SJSA1 (cell line): ENCODE measurements at regions not wholly inside any gene's neighbourhood (a gene's known extent, or its start where the extent isn't known, plus 50 kb on each side); places are given as distances from the start of the nearest gene placed in this dataset.

Experiments used
- DNase-seq, 2 experiments: peaks; one replicate each; pipeline ENCODE4 v3.0.0-alpha.2; 2015 to 2020; ENCODE audit warnings: low spot score in 2 of 2, low read depth in 1 of 2
- H3K27ac ChIP-seq: fragments of 250-450 bp; sonication (Bioruptor Pico); 2 replicates; pipeline ENCODE4 v1.5.1; 2020; ENCODE audit warnings: mild to moderate bottlenecking, moderate library complexity
- H3K27me3 ChIP-seq: fragments of 250-450 bp; sonication (Bioruptor Pico); replicated peaks from 2 replicates; pipeline ENCODE4 v1.5.1; 2020; ENCODE audit warnings: mild to moderate bottlenecking, moderate library complexity
- H3K36me3 ChIP-seq: fragments of 250-450 bp; sonication (Bioruptor Pico); 2 replicates; pipeline ENCODE4 v1.5.1; 2020; ENCODE audit warnings: mild to moderate bottlenecking
- H3K4me1 ChIP-seq: fragments of 250-450 bp; sonication (Bioruptor Pico); replicated peaks from 2 replicates; pipeline ENCODE4 v1.6.1; 2021; ENCODE audit warnings: mild to moderate bottlenecking
- H3K4me3 ChIP-seq: fragments of 250-450 bp; sonication (Bioruptor Pico); 2 replicates; pipeline ENCODE4 v1.5.1; 2020; ENCODE audit warnings: mild to moderate bottlenecking
- H3K9me3 ChIP-seq: fragments of 250-450 bp; sonication (Bioruptor Pico); replicated peaks from 2 replicates; pipeline ENCODE4 v1.5.1; 2020; ENCODE audit warnings: mild to moderate bottlenecking

DNA sequence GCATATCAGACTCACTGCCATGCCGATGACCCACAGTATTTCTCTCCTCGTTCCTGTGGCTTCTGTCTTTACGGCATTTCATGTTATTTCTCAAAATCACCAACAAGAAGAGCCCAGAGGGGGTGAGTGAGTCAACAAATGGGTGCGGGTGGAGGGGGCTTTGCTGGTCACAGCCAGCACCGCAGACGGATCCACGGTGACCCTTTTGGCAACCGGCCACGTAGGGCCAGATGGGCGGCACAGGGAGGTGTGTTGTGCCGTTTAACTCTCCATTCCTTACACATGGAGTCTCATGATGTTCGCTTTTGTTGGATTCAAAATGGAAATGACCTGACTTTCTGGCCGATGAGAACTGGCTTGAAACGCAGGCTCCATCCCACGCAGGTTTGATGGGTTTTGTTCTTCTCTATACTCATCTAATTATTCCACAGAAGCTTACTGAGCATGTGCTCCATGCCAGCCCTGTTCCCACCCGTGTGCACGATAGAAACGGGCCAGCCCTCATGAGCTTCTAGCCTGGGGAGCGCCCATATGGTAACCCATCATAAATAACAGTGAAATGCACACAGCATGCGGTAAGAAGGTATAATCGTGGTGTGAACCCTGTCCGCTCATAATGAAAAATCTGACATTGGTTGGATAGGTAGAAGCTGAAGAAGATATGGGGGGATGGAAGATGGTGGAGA is 319.9 kb downstream of the BRD1 start:
- DNase-seq: no peak
- Histone ChIP-seq H3K27me3 (no peaks in the 10 kb centered on the region), H3K36me3 (no peaks in the 10 kb centered on the region), H3K27ac (no peak overlapping the region), H3K9me3 (peaks cover 10% of the 10 kb centered on the region), H3K4me1 (no peaks in the 10 kb centered on the region), H3K4me3 (no peak overlapping the region)

DNA sequence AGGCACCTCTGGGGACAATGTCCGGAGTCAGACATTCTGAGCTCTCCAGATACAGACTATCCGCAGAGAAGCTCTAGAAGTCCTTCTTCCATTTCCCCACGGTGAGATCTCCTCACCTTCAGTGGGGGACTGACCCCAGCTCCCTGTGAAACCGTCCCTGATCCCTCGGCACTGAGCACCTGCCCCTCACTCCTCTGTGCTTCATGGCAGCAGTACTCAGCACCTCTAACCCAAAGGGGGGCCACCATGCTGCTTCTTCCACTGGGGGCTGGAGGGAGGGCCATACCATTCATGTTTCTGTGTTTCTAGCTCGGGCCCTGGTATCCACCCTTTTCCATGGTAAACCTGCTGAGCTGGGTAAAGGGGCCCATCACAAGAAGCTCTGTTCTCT is 321.7 kb downstream of the BRD1 start:
- Histone ChIP-seq H3K27me3 (no peaks in the 10 kb centered on the region), H3K36me3 (no peaks in the 10 kb centered on the region), H3K9me3 (peaks cover 10% of the 10 kb centered on the region), H3K27ac (no peak overlapping the region), H3K4me3 (no peak overlapping the region), H3K4me1 (no peaks in the 10 kb centered on the region)
- DNase-seq: no peak

DNA sequence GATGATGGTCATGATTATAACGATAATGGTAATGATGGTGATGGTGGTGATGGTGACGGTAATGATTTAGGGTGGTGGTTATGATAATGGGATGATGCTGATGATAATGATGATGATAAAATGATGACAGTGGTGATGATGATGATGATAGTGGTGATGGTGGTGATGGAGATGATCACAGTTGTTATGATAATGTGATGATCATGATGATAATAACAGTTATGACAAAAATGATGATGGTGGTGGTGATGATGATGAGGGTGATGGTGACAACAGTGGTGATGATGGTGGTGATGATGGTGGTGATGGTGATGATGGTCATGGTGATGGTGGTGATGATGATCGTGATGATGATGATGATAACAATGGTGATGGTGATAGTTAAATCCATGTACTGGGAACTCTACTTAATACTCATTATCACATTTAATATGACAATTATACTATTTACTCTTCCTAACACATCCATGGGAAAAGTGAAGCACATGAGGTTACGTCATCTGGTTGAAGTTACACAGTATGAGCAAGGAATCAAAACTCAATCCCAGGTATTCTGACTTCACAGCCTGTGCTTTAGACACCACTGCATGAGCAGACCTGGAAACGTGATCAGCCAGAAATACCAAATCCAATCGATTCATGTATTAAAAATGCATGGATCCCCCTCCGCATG is 322.2 kb downstream of the BRD1 start:
- DNase-seq: no peak
- Histone ChIP-seq H3K4me1 (no peaks in the 10 kb centered on the region), H3K27ac (no peak overlapping the region), H3K27me3 (no peaks in the 10 kb centered on the region), H3K4me3 (no peak overlapping the region), H3K9me3 (peaks cover 6% of the 10 kb centered on the region), H3K36me3 (no peaks in the 10 kb centered on the region)

DNA sequence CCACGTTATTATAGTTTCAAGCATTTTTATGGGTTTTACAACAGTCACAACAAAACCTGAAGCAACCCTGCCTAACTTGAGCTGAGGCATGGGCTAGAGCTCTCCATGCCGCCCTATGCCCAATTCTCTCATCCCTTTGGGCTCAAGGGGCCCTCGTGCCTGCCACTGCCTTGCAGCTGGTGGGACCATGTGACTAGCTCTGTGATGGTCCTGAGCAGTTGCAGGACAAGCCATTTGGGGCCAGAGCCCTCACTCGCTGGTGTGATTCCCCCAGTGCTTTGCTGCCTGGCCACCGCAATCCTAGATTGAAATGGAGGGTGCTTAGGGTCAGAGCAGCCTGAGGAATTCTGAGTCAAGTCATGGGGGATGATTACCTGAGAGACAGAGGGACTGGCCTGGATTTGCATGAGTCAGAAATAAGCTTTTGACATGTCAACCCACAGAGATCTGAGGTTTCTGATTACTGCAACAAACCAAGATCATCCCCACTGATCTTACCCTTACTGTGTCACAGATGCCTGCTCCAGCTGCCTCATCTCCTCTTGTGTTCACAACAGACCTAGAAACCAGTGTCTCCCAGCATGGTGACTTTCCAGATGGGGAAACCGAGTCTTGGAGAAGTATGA is 323.7 kb downstream of the BRD1 start:
- H3K9me3 ChIP-seq: peaks cover 2% of the 10 kb centered on the region; the same call in 1 of the 2 replicates
- no peak overlapping the region for H3K27ac ChIP-seq
- H3K27me3 ChIP-seq: no peaks in the 10 kb centered on the region
- DNase-seq: no peak
- no peaks in the 10 kb centered on the region for H3K36me3 ChIP-seq
- no peaks in the 10 kb centered on the region for H3K4me1 ChIP-seq
- H3K4me3 ChIP-seq: no peak overlapping the region

DNA sequence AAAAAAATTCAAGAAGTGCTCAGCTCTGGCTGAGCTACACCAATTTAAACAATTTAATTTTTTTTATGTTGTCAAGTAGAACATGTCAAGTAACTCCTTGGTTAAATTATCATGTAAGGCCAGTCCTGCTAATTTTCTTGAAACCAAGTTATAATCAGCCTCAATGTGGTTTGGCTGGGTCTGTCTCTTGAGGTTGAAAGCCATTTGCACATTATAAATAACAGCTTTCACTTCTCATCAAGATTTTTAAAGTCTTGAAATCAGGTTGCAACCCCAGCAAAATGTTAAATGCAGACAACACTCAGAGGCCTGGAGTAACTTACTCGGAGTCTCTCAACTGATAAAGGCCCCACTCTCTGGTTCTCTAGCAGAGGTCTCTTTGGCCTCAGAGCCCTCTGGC is 324.4 kb downstream of the BRD1 start:
- no peak for DNase-seq
- Histone ChIP-seq H3K4me1 (no peaks in the 10 kb centered on the region), H3K4me3 (no peak overlapping the region), H3K27ac (no peak overlapping the region), H3K27me3 (no peaks in the 10 kb centered on the region), H3K36me3 (no peaks in the 10 kb centered on the region), H3K9me3 (peaks cover 2% of the 10 kb centered on the region; the same call in 1 of the 2 replicates)

DNA sequence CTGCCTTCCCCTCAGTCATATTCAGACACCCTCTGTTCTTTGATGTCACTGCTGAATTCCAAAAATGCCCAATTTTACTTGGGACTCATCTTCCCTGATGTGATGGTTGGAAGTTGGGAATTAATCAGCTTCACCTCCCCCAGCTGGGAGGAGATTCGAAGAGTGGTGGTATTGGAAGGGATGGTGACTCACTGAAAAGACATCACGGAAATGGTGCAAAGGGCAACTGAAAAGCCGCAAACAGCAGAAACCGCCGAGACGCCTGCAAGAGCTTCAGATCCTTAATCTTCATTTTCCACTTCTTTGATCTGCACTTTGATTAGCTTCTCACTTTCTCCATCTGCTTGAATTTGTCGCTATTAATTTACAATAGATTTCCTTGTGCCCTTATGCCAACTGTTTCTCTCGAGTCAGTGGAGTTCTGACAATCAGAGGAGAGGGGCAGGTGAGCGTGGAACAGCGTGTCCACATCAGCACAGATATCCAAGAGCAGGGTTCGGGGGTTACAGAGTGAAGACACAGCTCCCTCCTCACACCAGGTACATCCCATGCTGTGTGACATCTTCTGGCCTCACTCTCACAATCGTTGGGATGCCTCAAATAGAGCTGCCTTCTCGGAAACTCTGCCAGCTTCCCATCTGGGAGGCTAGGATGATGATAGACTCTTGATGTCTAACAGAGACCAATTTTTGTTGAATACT is 325.4 kb downstream of the BRD1 start:
- H3K36me3 ChIP-seq: no peaks in the 10 kb centered on the region
- no peak overlapping the region for H3K4me3 ChIP-seq
- peaks cover 4% of the 10 kb centered on the region; the same call in 1 of the 2 replicates for H3K9me3 ChIP-seq
- H3K27ac ChIP-seq: no peak overlapping the region
- no peaks in the 10 kb centered on the region for H3K27me3 ChIP-seq
- no peaks in the 10 kb centered on the region for H3K4me1 ChIP-seq
- no peak for DNase-seq

DNA sequence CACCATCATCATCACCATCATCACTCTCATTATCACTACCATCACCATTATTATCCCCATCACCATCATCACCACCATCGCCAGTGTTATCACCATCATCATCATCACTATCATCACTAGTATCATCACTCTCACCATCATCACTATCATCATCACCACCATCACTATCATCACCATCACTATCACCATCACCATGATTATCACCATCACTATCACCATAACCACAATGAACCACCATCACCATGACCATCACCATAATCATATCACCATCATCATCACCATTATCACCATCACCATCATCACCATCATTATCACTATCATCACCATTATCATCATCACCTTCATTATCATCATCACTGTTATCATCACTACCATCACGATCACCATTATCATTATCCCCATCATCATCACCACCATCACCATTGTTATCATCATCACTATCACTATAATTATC is 326.7 kb downstream of the BRD1 start:
- no peaks in the 10 kb centered on the region for H3K4me1 ChIP-seq
- no peaks in the 10 kb centered on the region for H3K36me3 ChIP-seq
- H3K4me3 ChIP-seq: no peak overlapping the region
- DNase-seq: no peak
- H3K27me3 ChIP-seq: no peaks in the 10 kb centered on the region
- H3K27ac ChIP-seq: no peak overlapping the region
- peaks cover 4% of the 10 kb centered on the region; the same call in 1 of the 2 replicates for H3K9me3 ChIP-seq

DNA sequence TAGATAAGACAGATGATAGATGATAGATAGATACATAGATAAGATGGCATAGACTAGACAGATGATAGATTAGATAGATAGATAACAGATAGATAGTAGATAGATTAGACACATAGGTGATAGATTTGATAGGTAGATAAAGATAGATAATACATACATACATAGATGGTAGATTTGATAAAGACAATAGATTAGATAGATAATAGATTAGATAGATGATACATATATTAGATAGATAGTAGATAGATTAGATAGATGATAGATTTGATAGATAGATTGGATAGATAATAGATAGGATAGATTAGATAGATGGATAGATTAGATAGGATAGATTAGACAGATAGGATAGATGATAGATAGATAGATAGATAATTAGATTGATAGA is 327.6 kb downstream of the BRD1 start:
- Histone ChIP-seq H3K9me3 (peaks cover 3% of the 10 kb centered on the region; the same call in 1 of the 2 replicates), H3K27ac (no peak overlapping the region), H3K4me3 (no peak overlapping the region), H3K36me3 (no peaks in the 10 kb centered on the region), H3K4me1 (no peaks in the 10 kb centered on the region), H3K27me3 (no peaks in the 10 kb centered on the region)
- no peak for DNase-seq

DNA sequence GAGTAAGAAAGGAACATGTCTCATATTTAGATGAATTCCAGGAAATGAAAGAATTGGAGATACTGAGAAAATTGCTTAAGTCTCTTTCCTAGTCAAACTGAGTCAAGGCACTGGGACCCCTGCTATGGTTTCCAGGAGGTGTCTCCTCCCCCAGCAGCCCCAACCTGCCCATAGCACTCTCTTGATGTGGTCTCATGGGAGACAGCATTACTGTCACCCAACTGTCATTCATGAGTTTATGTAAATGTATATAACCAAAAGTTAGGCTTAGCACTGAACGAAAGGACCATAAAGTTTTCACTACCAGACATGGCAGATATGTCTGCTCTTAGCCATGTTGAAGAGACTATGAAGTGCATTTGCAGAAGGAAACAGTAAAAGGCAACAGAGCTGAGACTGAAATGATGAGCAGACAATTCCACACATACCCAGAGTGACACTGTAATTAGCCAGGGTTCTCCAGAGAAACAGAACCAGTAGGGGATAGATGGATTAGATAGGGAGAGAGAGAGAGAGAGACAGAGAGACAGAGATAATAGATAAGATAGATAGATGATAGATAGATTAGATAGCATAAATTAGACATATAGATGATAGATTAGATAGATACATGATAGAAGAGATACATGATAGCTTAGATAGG is 328.1 kb downstream of the BRD1 start:
- H3K4me1 ChIP-seq: no peaks in the 10 kb centered on the region
- DNase-seq: no peak

DNA sequence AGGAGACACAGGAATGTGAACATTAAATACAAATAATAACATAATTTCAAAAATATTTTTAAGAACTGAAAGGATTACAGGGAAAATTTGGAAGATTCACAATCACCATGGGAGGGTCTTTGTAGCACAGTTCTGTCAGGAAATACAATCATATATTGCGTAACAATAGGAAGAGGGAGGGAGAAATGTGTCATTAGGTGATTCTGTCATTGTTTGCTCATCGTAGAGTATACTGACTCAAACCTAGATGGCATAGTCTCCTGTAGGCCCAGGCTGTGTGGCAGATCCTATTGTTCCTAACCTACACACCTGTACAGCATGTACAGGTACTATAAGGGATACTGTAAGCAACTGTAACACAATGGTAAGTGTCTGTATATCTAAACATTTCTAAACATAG is 330.4 kb downstream of the BRD1 start:
- Histone ChIP-seq H3K4me1 (no peaks in the 10 kb centered on the region), H3K9me3 (peaks cover 2% of the 10 kb centered on the region; the same call in 1 of the 2 replicates), H3K36me3 (no peaks in the 10 kb centered on the region), H3K4me3 (no peak overlapping the region), H3K27me3 (no peaks in the 10 kb centered on the region), H3K27ac (no peak overlapping the region)
- no peak for DNase-seq

More for the DNA sequence above, 328.1 kb downstream of the BRD1 start:
- Histone ChIP-seq H3K9me3 (peaks cover 2% of the 10 kb centered on the region; the same call in 1 of the 2 replicates), H3K27me3 (no peaks in the 10 kb centered on the region), H3K36me3 (no peaks in the 10 kb centered on the region), H3K27ac (no peak overlapping the region), H3K4me3 (no peak overlapping the region)

DNA sequence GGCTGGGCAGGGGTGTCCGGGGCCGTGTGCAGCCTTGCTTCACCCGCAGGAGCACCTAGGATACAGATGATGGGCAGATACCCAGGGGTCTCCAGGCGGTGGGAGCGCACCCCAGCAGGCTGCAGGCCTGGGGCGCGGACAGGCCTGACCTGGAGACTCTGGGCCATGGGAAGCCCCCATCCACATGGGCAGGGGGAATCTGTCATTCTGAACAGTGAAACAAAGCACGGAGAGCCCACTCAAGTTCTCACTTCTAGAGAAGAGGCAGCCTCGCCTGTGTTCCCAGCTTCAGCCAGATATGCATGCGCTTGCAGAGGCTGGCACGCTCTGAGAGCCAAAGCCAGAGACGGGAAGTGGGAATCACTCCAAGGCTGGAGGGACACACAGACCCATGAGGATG is 333.1 kb downstream of the BRD1 start:
- H3K27ac ChIP-seq: no peak overlapping the region
- no peak overlapping the region for H3K4me3 ChIP-seq
- no peaks in the 10 kb centered on the region for H3K4me1 ChIP-seq
- H3K36me3 ChIP-seq: no peaks in the 10 kb centered on the region
- no peaks in the 10 kb centered on the region for H3K27me3 ChIP-seq
- DNase-seq: no peak
- peaks cover 2% of the 10 kb centered on the region; the same call in 1 of the 2 replicates for H3K9me3 ChIP-seq

DNA sequence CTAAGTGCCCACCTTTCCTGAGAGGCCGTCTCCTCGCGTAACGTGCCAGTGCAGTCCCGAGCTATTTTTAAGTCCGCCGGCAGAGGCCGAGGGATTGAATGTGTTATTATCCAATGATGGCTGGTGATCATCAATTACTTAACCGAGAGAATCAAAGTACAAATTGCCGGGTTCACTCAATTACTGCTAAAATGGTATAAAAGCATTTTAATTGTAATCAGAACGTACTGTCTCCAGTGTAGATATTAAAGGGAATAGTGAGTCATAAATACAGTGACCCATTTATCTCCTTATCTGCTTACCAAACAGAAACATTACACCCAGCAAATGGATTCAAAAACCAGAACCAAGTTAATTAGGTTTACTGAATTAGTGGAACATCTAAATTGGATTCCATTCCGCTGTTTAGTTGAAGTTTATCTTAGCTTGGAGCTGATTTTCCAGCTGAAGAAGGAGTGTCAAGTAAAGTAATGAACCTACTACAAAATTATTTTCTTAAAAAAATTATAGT is 334.9 kb downstream of the BRD1 start:
- no peaks in the 10 kb centered on the region for H3K4me1 ChIP-seq
- no peak overlapping the region for H3K27ac ChIP-seq
- DNase-seq: no peak
- no peak overlapping the region for H3K4me3 ChIP-seq
- H3K27me3 ChIP-seq: no peaks in the 10 kb centered on the region
- H3K36me3 ChIP-seq: no peaks in the 10 kb centered on the region
- H3K9me3 ChIP-seq: 0 out of 2 replicates have a peak, but pooled peaks cover 4% of the 10 kb centered on the region

DNA sequence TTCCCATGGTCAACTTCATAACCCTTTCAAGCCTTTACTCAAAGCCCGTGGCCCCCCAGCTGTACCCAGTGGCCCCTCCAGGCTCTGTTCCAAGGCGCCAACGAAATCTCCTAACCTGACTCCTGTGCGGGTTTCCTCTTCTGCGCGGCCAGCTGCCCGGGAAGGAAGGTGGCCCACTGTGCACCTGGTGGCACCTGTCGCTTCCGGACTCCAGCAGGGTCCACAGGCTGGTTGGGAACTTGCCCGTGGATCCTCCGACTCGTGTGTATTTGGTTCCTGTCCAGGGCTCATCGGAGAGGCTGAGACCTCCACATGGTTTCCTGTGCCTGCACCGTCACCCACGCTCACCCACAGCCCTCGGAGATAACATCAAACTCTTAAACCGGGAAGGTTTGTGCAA is 335.4 kb downstream of the BRD1 start:
- no peaks in the 10 kb centered on the region for H3K36me3 ChIP-seq
- no peak overlapping the region for H3K4me3 ChIP-seq
- H3K27ac ChIP-seq: no peak overlapping the region
- DNase-seq: no peak
- no peaks in the 10 kb centered on the region for H3K27me3 ChIP-seq
- no peaks in the 10 kb centered on the region for H3K4me1 ChIP-seq
- 0 out of 2 replicates have a peak, but pooled peaks cover 2% of the 10 kb centered on the region for H3K9me3 ChIP-seq
